ENCODE measurements at regions not wholly inside any gene's neighbourhood (a gene's known extent, or its start where the extent isn't known, plus 50 kb on each side); places are given as distances from the start of the nearest gene placed in this dataset.

DNA sequence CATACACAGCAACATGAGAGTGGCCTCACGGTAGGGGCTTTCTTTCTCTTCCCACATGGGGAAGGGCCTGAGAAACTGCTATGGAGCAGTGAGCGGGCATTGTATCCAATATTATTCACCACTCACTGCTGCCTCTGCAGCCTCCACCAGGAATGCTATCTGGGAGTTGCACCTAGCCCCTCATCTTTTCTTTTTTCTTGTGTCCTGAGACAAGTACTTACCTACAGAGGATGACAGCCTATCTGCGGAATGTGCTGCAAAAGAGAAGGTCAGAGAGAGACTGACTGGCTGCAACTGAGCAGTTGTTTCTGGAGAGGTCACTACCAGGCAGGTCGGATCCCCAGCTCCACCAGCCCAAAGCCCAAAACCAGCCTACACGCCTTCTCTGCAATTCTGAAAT is 52.1 kb upstream of the HTATIP2 start:
- Histone ChIP-seq H3F3A (ENCODE audit: low read length, unreplicated experiment) (no peaks in the 10 kb centered on the region), H2AFZ (ENCODE audit: low read length) (no peak overlapping the region), H4K20me1 (ENCODE audit: low read length) (no peaks in the 10 kb centered on the region), H3K79me2 (ENCODE audit: low read length) (no peaks in the 10 kb centered on the region), H3K9ac (ENCODE audit: low read length) (no peak overlapping the region), H3K9me2 (replicated peaks; ENCODE audit: low read length) (no peaks in the 10 kb centered on the region), H3K4me1 (ENCODE audit: insufficient read depth, low read length) (no peaks in the 10 kb centered on the region), H3K27me3 (ENCODE audit: low read length) (peaks cover 86% of the 10 kb centered on the region), H3K36me3 (ENCODE audit: low read depth, low read length) (no peaks in the 10 kb centered on the region), H3K9me3 (ENCODE audit: low read length) (no peaks in the 10 kb centered on the region), H3K27ac (ENCODE audit: low read length) (no peak overlapping the region), H3K4me2 (ENCODE audit: low read length) (no peak overlapping the region), H3K4me3 (ENCODE audit: low read length) (no peak overlapping the region)
- no TSS peak for BruUV-seq (replicated peaks)
- ChIA-PET CTCF (no interaction called here), POLR2A (ENCODE audit: unreplicated experiment) (no interaction called here)
- TF ChIP-seq EZH2 (IDR thresholded peaks at IDR 0.05; ENCODE audit: low read length, unreplicated experiment) (no peak), EZH2phosphoT487 (IDR thresholded peaks at IDR 0.05; ENCODE audit: borderline replicate concordance, low read length) (no peak)
- TF ChIP-seq, protein P1, sequence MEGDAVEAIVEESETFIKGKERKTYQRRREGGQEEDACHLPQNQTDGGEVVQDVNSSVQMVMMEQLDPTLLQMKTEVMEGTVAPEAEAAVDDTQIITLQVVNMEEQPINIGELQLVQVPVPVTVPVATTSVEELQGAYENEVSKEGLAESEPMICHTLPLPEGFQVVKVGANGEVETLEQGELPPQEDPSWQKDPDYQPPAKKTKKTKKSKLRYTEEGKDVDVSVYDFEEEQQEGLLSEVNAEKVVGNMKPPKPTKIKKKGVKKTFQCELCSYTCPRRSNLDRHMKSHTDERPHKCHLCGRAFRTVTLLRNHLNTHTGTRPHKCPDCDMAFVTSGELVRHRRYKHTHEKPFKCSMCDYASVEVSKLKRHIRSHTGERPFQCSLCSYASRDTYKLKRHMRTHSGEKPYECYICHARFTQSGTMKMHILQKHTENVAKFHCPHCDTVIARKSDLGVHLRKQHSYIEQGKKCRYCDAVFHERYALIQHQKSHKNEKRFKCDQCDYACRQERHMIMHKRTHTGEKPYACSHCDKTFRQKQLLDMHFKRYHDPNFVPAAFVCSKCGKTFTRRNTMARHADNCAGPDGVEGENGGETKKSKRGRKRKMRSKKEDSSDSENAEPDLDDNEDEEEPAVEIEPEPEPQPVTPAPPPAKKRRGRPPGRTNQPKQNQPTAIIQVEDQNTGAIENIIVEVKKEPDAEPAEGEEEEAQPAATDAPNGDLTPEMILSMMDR (conservative IDR thresholded peaks at IDR 0.05; ENCODE audit: low read depth, low read length), result no peak
- DNase-seq (no peak), ATAC-seq (no peak)
- intact Hi-C loops (cut with micrococcal nuclease), result no loop called here

DNA sequence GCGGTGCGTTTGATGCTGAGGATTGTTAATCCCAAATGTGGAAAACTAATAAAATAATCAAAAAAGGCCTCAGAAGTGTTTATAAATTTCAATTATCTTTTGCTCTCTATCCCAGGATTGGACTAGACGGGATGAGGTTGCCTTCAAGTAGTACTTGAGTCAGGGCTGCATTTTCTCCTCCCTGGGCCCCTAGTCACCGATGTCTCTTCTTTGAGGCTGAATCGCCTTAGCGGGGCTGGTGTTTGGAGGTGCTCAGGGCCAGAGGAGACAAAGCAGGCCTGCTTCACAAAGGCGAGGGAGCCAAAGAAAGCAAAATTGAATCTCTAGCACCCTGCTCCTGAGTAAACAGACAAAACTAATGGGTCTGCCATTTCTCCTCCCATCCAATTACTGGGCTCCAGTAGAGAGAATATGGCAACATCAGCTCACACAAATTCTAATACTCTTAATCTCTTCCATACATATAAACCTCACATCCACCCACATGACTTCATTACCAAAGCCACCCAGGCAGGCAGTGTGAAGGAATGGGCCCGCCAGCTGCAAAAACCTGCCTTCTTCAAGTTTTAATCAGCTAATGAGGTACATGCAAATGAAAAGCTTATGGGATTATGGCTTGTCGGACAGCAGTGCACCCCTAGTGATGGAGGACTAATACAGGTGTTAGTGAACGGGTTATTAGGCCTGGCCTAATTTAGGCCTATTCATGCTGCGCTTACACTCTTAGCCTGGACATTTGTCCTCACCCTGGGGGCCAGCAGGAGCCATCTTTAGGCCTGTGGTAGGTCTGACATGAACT is 52.7 kb upstream of the HTATIP2 start:
- no peak for TF ChIP-seq EZH2 (IDR thresholded peaks at IDR 0.05; ENCODE audit: low read length, unreplicated experiment)
- TF ChIP-seq, protein P1 (conservative IDR thresholded peaks at IDR 0.05; ENCODE audit: low read depth, low read length), result no peak
- no peak for TF ChIP-seq EZH2phosphoT487 (IDR thresholded peaks at IDR 0.05; ENCODE audit: borderline replicate concordance, low read length)
- Histone ChIP-seq H3K36me3 (ENCODE audit: low read depth, low read length) (no peaks in the 10 kb centered on the region), H3K4me1 (ENCODE audit: insufficient read depth, low read length) (no peaks in the 10 kb centered on the region), H3K4me3 (ENCODE audit: low read length) (no peak overlapping the region), H4K20me1 (ENCODE audit: low read length) (no peaks in the 10 kb centered on the region), H3F3A (ENCODE audit: low read length, unreplicated experiment) (no peaks in the 10 kb centered on the region), H3K4me2 (ENCODE audit: low read length) (no peak overlapping the region), H3K27ac (ENCODE audit: low read length) (no peak overlapping the region), H3K79me2 (ENCODE audit: low read length) (no peaks in the 10 kb centered on the region), H3K27me3 (ENCODE audit: low read length) (peaks cover 85% of the 10 kb centered on the region), H3K9me3 (ENCODE audit: low read length) (no peaks in the 10 kb centered on the region), H3K9ac (ENCODE audit: low read length) (no peak overlapping the region), H3K9me2 (replicated peaks; ENCODE audit: low read length) (no peaks in the 10 kb centered on the region), H2AFZ (ENCODE audit: low read length) (no peak overlapping the region)
- DNase-seq (no peak), ATAC-seq (no peak)
- POLR2A ChIA-PET (ENCODE audit: unreplicated experiment), result no interaction called here
- BruUV-seq (replicated peaks), result no TSS peak
- CTCF ChIA-PET, result no interaction called here
- intact Hi-C loops (cut with micrococcal nuclease), result no loop called here

DNA sequence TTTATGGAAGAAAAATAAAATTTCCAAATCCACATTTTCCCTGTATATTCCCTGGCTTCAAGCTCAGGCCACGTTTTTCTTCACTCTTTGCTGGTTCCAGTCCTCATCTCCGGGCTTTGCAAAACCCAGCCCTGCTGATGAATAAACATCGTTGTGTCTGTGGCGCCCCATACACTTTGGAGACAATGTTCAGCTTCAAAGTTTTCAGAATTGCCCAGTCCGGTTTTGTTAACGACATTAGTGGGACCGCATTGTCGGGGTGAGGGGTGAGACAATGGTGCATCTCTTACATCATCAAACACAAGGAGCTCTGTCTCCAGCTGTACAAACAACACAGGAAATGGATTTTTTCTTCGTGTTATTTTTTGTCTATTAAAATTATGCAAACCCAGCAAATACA is 53.4 kb upstream of the HTATIP2 start:
- Histone ChIP-seq H2AFZ (ENCODE audit: low read length) (no peak overlapping the region), H3K4me1 (ENCODE audit: insufficient read depth, low read length) (no peaks in the 10 kb centered on the region), H3K27me3 (ENCODE audit: low read length) (peaks cover 87% of the 10 kb centered on the region), H3K36me3 (ENCODE audit: low read depth, low read length) (no peaks in the 10 kb centered on the region), H3F3A (ENCODE audit: low read length, unreplicated experiment) (no peaks in the 10 kb centered on the region), H3K4me3 (ENCODE audit: low read length) (no peak overlapping the region), H3K9ac (ENCODE audit: low read length) (no peak overlapping the region), H3K9me3 (ENCODE audit: low read length) (no peaks in the 10 kb centered on the region), H3K27ac (ENCODE audit: low read length) (no peak overlapping the region), H3K79me2 (ENCODE audit: low read length) (no peaks in the 10 kb centered on the region), H3K4me2 (ENCODE audit: low read length) (no peak overlapping the region), H4K20me1 (ENCODE audit: low read length) (no peaks in the 10 kb centered on the region), H3K9me2 (replicated peaks; ENCODE audit: low read length) (no peaks in the 10 kb centered on the region)
- ATAC-seq, result no peak
- DNase-seq, result no peak
- POLR2A ChIA-PET (ENCODE audit: unreplicated experiment), result no interaction called here
- TF ChIP-seq EZH2 (IDR thresholded peaks at IDR 0.05; ENCODE audit: low read length, unreplicated experiment) (no peak), EZH2phosphoT487 (IDR thresholded peaks at IDR 0.05; ENCODE audit: borderline replicate concordance, low read length) (no peak)
- TF ChIP-seq, protein P1 (conservative IDR thresholded peaks at IDR 0.05; ENCODE audit: low read depth, low read length), result no peak
- no TSS peak for BruUV-seq (replicated peaks)
- intact Hi-C loops (cut with micrococcal nuclease), result no loop called here
- CTCF ChIA-PET, result no interaction called here
